NCI-H2196 treated with DMSO at 0.1 percent for 48 hours (cell line): ENCODE measurements at regions not wholly inside any gene's neighbourhood (a gene's known extent, or its start where the extent isn't known, plus 50 kb on each side); places are given as distances from the start of the nearest gene placed in this dataset.

ENCODE experiments used
- DNase-seq: peaks from one replicate; lab custom pipeline; 2025; ENCODE audit not compliant: unreplicated experiment; lab: John Stamatoyannopoulos, UW

DNA sequence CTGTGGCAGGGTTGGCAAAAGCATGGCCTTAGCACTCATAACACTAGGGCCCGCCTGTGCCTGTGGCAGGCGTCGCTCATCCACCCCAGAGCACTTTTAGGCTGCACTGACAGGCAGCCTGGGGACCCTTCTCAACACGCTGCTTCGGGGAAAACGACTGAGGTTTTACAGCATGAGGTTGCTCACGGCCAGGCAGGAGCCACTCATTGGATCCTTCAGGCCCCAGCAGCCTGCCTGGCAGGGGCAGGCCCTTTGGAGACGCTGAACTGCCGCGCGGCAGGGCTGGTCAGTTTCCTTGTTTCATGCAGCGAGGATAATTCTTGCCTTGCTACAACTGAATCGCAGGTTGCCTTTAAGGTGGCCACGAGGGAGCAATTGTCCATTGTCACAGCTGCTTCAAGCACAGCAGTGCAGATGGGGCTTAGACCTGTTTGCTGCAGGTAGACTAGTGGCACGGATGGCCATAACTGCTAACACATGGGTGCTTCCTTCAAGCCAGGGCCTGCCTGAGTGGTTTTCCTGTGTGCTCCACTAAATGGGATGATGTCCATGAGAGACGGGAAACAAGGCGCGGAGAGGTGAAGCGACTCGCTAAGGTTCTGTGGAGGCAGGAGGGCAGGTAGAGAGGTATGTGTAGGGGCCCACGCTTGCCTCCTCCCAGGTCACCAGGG, 49.9 kb upstream of the HS6ST1 start:
- no peak for DNase-seq

DNA sequence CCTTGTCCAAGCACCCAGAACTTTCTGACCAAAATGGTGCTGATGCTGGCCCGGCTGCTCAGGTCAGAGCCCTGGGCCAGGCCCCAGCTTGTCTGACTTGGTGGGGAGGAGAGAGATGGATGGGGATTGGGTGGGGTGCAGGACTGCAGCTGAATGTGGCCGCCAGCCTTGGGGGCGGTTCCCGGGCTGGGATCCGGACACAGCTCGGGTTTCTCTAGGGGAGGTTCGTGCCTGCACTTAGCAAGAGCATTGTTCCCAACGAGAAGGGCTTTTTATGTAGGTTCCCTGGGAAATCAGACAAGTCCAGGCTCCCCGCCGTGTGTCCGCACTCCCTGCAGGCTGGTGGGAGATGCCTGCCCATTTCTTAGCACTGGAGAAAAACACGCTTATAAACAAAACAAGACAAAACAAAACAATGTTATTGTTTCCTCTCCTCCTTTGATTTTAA, 50.5 kb upstream of the HS6ST1 start:
- no peak for DNase-seq

- no peak for DNase-seq
Measured at GRCh38 chr2:128369602-128370467, 51.2 kb upstream of the HS6ST1 start.

GRCh38 chr2:128370468-128371247, 52.0 kb upstream of the HS6ST1 start:
- no peak for DNase-seq

DNA sequence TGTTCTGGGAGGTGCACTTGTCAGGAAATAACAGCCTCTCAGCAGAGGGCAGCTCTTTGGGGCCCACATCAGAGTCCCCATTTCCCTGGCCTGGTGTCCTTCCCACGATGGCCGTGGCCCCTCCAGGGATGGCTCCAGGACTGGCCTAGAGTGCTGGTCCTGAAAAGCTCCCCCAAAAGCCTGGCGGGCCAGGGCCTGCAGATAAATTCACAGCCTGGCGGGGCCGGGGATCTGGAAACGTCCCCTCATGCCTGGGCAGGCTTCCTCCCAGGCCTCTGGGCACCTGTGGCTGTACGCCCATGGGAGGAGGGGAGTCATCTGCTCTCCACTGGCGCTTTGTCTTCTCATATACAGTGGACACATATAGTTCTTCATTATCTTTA, 52.6 kb upstream of the HS6ST1 start:
- DNase-seq: no peak

DNA sequence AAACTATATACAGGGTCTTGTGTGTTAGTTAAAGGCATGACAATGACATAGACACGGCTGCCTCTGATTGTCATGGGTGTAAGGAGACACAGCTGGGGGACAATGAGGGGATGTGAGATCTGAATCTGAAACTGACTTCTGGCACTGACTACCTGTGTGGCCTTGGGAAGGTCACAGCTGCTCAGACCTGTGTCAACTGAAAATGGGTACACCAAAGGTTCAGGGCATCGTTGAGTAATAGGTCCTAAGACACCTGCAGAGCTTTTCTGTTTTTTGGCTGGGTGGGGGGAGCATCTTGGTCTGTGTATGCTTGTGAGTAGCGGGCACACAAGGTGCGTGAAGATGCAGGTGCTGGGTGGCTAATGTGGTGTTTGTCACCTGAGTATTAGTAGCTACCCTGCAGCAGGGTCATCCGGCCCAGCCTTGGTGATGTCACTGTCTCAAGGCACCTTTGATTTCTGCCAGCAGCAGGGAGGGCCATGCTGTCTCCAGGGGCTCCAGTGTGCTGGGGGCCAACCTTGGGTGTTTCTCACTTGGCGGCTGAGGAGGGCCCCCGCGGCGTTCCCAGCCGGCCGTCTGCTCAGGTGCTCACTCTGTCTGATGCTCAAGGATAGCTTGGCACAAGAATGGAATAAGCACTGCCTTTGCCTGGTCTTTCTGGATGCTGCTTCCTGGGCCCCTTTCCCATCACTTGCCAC, 53.1 kb upstream of the HS6ST1 start:
- no peak for DNase-seq

GRCh38 chr2:128372621-128373341, 54.1 kb upstream of the HS6ST1 start:
- DNase-seq: no peak

DNA sequence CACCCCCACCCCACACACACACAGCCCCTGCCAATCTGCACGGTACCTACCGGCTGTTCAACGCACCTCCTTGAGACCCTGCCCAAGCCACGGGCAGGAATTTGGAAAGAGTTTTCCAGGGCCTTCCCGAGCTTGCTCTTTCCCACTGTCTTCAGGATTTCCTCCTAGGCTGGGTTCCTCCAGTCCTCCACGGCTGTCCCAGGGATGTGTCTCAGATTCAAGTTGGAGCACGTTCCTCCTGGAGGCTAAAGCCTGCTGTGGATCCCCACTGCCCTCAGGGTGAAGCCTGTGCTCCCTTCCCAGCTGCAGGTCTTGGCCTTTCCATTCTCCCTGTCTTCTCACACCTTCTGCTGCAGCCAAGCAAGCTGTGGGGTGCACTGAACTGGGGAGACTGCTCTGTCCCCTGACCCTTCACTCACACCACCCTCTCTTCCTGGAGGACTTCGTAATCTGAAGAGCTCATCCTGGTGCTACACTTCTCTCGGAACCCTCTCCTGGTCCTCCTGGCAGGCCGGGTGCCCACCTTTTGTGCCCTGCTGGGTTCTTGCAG, 54.9 kb upstream of the HS6ST1 start:
- DNase-seq: no peak

DNA sequence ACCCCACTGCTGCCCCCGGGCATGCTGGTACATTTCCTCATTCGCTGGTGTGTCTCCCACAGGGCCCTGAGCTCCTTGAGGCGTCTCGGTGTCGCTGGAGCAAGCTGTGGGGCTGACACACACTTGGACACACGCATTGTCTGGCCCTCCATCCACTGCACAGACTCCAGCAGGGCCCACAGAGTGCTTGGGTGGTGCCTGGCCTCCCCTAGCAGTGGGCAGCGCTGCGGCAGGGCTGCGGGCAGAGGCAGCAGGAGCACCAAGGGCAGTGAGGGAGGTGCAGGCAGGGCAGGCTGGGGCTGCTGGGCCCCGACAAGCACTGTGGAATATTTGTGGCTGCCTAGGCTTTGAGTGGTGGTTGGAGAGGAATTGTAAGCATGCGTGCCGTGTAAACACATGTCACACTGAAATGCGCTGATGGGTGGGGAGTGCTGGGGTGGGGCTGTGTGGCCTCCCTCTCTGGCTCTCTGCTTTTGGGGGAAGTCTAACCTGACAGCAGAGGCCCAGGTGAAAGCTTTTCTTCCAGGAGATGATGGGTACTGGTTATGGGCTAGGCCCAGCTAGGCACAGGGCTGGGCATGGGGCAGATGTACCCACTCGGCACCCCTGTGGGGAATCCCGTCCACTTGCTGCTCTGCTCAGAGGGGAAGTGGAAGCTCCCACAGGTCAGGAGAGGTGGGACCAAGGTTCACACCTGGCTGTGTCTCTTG, 55.5 kb upstream of the HS6ST1 start:
- DNase-seq: no peak

GRCh38 chr2:128374711-128375413, 56.2 kb upstream of the HS6ST1 start:
- no peak for DNase-seq

DNA sequence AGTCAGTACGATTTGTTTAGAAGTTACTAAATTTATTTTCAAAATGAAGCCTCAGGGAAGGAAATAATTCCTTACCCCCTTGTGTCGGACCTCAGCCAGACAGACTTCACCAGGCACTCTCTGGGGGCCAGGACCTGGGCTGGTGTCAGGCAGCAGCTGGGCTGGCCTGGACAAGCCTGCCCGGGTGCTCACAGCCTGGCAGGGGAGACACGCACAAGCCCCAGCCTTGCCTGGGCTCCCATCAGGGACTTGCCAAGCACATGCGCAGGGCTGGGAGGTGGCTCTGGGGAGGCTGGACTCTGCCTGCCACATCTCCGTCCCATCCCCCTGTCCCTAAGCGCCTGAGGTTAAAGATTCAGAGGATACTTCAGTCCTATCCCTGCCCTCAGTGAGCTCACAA, 56.8 kb upstream of the HS6ST1 start:
- no peak for DNase-seq

DNA sequence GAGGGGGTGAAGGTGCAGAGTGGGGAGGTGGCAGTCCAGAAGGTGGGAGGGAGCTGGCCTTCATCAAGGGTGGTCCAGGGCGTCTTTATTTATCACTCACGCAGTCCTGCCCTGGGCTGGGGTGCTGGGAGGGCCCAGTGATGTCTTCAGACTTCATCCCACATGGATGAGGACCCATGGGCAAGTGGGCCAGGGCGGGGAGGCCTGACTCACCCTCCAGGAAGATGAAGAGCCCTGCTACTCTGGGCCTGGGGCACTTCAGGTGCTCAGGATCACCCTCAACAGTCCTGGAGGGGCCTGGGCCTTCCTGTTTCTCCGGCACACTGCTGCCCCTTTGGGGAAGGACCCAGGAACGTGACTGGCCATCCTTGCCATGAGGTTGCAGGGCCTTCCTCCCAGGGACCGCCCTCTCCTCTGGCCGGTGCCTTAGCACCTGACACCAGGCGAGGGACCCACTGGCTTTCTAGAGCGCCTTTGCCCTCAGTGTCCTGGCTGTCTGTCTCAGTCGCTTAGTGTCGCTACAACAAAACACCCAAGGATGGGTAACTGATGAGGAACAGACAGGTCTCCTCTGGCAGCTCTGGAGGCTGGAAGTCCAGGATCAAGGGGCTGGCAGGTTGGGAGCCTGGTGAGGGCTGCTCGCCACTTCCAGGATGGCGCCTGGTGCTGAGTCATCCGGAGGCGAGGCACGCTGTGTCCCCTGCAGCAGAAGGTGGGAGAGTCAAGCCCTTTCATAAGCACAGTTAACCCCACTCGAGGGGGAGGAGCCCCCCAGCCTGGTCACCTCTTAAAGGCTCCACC, 57.8 kb upstream of the HS6ST1 start:
- DNase-seq: no peak

DNA sequence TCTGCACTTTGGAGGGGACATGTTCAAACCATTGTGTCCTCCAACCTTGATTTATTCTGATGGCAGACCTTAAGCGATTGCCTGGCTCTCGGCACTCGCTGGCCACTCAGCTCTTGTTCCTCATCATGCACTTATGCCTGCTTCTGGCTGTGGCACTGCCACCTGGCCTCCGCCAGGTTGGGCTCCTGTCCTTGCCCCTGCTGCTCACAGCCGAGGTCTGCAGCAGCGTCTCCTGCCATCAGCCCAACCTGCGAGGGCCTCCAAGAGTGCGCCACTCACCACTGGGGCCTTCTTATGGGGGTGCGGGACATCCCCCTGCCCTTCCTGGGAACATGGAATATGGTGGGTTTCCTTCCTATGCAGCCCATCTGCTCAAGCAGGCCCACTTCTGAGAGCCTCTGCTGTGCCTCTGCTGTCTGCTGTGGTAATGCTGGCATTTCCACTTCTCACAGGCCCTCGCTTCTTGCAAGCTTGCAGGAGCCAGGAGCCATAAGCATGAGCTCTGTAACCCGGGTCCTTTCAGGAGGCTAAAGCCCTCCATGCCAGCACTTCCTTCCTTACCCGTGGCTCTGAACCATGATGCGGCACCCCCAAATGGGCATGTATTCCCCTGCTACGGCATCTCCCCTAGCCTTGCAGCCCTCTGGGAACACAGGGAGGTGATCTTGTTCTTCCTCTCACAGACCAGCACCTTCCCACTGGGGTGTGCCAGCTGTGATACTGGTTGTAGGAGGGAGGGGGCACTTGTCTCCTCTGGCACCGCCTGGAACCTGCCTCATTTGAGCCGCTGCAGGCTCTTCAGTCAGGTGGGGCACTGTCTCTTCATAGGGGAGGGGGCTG, 58.6 kb upstream of the HS6ST1 start:
- DNase-seq: no peak

- no peak for DNase-seq
Measured at GRCh38 chr2:128378231-128379020, 59.8 kb upstream of the HS6ST1 start.

GRCh38 chr2:128379021-128380015, 60.6 kb upstream of the HS6ST1 start:
- no peak for DNase-seq
